Activated CD8-positive, alpha-beta memory T cell treated with anti-CD3 and anti-CD28 coated beads for 24 hours (primary cell): ENCODE measurements at regions not wholly inside any gene's neighbourhood (a gene's known extent, or its start where the extent isn't known, plus 50 kb on each side); places are given as distances from the start of the nearest gene placed in this dataset.

ENCODE experiments used
- DNase-seq: peaks from one replicate; pipeline ENCODE4 v3.0.0-alpha.2; 2020

DNA sequence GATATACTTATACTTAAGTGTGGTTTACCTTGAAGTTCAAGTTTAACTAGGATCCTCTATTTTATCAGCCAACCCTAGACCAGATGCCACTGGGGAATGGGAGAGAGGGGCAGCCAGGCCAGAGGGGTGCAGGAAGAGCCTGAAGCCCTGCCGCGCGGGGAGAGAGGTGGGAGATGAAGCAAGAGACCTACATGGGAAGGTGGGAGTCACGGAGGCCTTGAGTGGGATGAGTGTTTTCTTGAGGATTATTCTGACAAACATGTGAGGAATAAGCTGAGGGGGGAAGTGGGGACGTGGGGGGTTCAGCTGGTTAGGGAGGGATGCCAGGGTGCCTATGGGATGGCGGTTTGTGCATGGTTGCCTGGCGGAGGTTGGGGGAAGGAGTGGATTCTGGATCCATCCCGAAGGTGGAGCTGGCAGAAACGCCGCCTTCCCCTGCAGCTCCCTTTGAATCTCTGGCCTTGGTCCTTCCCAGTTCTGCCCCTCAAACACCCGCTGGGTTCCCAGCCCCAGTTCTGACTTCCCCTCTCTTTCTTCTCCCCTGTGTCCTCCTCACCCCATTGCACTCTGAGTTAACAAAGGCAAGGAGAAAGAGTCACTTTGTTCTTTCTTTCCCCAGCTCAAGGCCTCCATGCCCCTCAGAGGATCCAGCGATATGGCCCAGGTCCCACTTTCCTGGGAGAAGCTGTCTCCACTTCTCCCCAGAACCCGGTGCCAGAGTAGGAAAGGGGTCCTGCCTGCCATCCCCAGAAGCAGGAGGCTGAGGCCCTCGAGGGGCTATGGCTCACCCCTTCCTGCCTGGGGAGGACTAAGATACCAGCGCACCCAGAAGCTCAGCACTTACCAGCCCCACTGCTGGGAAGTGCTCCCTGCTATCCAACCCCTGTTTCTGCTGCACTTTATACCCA lies 274.2 kb downstream of the UACA start:
- DNase-seq = no peak

GRCh38 chr15:70488002-70488605 lies 275.3 kb downstream of the UACA start:
- DNase-seq = peak; percentile 91

- no peak for DNase-seq
Observed at GRCh38 chr15:70487387-70487740, 276.0 kb downstream of the UACA start.

GRCh38 chr15:70486451-70487386 lies 276.6 kb downstream of the UACA start:
- DNase-seq = peak; percentile 90

- no peak for DNase-seq
Observed at GRCh38 chr15:70486012-70486411, 277.3 kb downstream of the UACA start.

GRCh38 chr15:70484993-70485392 lies 278.4 kb downstream of the UACA start:
- DNase-seq = no peak

GRCh38 chr15:70483513-70483912 lies 279.8 kb downstream of the UACA start:
- no peak for DNase-seq

DNA sequence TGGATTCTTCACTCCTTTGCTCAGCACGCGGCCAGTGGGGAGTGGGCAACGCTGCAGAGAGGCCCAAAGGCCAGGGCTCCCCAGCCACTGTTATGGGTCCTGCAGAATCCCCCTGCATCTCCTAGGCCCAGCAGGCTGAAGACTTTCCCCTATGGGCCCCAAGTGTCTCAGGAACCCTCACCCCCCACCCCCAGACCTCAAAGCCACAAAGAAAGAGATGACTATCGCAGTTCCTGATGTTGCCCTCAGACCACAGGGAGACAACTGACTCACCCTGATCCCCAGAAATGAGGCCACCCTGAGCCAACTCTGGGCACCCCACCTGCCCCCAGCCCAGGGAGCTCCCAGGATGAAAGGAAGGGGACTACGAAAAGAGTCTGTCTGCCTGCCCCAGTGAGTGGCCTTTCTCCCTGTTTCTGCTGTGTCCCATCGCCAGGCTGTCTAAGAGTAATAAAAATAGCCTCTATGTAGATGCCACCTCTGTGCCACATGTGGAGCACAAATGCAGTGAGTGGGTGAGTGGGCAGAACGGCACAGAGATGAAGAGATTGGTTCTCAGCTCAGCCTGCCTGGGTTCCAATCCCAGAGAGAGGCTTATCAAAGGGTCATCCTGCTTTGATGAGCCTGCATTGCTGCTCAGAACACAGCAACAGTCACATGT lies 283.0 kb downstream of the UACA start:
- peak; percentile 85 for DNase-seq

DNA sequence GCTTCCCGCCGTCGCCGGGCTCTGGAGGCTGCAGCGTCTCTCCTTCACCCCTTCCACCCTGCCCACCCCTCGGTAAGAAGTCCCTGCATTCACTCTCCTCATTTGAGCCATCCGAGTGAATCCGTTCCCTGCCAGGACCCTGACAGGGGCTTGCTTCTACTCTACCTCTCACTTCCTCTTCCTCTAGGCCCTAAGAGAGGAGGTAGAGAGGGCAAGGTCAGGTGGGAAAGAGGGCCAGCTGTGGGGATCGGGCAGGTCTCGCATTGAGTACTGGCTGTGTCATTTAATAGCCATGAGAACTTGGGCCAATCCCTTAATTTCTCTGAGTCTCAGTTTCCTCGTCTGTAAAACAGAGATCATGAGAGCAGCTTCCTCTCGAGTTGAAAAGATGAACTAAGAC lies 283.6 kb downstream of the UACA start:
- DNase-seq = no peak

- no peak for DNase-seq
Observed at GRCh38 chr15:70479056-70479455, 284.3 kb downstream of the UACA start.

DNA sequence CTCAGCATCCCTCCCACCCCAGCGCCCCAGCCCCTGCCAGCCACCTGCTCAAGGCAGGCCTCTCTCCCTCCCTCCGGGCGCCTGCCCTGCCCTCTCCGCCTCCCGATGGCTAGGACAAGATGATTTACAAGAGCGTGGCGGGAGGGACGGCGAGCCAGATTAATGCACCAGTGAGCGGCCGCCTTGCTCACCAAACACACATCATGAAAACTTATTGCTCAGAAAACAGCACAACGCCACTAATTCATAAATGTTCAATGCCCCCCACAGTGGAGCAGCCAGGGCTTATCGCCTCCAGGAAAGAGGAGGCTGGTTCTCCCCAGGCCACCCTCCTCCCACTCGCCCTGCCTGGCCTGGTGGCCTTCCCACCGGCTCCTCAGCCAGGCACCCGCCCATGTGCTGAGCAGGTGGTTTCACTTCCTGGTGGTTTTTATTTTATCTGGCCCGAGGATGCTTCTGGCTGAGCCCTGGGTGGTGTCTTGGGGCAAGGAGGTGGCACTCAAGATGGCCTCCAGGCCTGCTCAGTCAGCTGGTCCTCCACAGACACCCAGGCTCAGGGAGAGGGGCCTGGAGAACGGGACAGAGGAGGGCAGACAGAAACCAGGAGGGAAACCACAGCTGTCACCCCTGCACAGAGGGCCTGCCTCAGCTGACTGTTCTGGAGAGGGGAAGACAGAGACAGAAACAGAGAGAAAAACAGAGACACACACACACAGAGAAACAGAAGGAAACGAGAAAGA lies 284.9 kb downstream of the UACA start:
- DNase-seq = no peak

DNA sequence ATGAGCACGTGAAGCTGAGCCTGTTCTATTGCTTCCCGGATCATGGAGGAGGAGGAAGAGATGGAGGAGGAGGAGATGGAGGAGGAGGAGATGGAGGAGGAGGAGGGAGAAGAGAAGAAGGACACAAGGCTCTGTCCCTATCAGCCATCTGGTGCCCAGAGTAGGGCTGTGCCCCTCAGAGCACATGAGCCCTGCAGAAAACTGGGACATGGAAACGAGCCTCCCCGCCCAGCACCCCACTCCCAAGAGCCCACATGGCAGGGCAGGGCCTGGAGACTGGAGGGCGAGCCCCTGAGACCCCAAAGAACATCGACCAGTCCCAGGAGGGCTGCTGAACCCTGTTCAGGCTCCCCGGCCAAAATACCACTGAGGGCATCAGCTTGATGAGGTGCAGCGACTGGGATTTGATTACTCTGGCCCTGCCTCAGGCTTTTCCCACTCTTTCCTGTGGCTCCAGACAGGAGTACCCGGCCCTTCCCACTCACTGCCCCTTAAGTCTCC lies 285.6 kb downstream of the UACA start:
- DNase-seq = no peak

DNA sequence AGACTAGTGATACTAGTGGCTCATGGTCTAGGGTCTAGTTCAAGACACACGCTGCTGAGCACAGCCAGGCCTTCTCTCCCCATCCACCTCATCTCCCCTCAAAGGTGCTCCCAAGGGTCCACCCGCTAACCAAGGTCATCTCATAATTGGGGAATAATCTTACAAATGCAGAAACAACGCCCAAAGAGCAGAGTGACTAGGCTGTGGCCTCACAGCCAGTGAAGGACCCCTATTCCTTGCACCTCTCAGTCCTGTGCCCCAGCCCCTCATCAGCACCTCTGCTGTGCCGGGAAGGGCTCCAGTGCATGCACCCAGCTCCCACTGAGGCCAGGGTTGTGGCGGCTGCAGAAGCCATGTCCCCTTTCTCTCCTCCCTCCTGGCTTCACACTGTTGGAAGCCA lies 286.9 kb downstream of the UACA start:
- no peak for DNase-seq

- DNase-seq = no peak
Observed at GRCh38 chr15:70475921-70476320, 287.4 kb downstream of the UACA start.

GRCh38 chr15:70475407-70475781 lies 288.0 kb downstream of the UACA start:
- no peak for DNase-seq

DNA sequence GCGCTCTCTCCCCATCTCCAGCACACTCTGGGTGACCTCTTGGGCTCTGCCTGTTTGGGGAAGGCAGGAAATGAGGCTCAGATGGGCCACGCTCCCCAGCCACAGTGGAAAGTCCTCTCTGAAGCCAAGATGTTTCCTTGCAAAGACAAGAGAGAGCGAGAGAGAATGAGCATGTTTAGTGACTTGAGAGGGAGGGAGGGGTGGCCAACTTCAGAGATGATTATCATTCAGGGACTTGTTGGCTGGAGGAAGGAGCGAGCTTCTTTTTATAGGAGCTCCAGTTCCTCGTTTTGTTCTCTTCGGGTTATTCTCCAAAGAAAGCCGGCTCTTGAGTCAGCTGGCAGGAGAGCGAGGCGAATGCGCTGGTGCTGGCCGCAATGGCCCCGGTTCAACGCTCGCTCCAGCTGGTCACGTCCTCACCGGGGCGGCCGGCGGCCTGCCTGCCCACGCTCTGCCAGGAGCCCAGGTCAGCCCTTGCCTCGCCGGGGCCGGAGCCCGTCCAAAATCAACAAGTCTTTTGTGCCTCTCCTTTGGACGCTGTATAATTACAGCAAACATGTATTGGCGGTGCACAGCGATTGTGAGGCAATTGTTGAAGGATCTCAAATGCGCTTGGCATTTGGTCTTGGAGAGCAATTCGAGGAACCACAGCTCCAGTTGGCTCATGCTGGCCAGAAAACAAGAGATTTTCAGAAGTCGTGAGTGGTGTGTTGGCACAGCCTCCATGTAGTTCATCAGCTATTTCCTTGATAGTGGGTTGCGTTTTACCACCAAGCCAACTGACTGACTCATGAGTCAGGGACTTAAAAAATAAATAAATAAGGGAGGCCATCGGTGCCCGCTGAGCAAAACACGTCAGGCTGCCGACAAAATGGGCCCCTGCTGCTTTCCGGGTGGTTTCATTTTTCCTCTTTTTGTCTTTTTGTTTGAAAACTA lies 288.6 kb downstream of the UACA start:
- no peak for DNase-seq

GRCh38 chr15:70473581-70474370 lies 289.6 kb downstream of the UACA start:
- DNase-seq = no peak

GRCh38 chr15:70471517-70471916 lies 291.8 kb downstream of the UACA start:
- DNase-seq = no peak

- DNase-seq = no peak
Observed at GRCh38 chr15:70470556-70471191, 292.7 kb downstream of the UACA start.
